A673 (cell line): ENCODE measurements at regions not wholly inside any gene's neighbourhood (a gene's known extent, or its start where the extent isn't known, plus 50 kb on each side); places are given as distances from the start of the nearest gene placed in this dataset.

Experiments used
- BruUV-seq: library from RNA; stranded (reverse); fragments of 400-500 nt; replicated peaks from 2 replicates; lab custom pipeline; 2021; lab: Mats Ljungman, UMichigan
- CTCF ChIA-PET: fragments of 300-600 bp; sonication (Branson Sonifier 250); formaldehyde crosslinking; loops from one replicate; lab custom pipeline; 2022; ENCODE audit warnings: antibody characterized with exemption; lab: Charles Lee
- POLR2A ChIA-PET: fragments of 300-600 bp; sonication (Branson Sonifier 250); formaldehyde crosslinking; loops from one replicate; lab custom pipeline; 2022; ENCODE audit warnings: antibody characterized with exemption; ENCODE audit not compliant: low non-redundant PET; lab: Charles Lee
- DNase-seq: peaks from one replicate; pipeline ENCODE4 v3.0.0-alpha.2; 2015; ENCODE audit warnings: low spot score
- H3K27ac ChIP-seq: fragments of 200-600 bp; sonication (generic); 2 replicates; pipeline ENCODE4 v1.5.1; 2016; ENCODE audit warnings: mixed run types, low read depth, mild to moderate bottlenecking, mixed read lengths, antibody characterized with exemption, low read length; ENCODE audit not compliant: poor library complexity, severe bottlenecking
- H3K27me3 ChIP-seq: fragments of 200-600 bp; sonication (generic); replicated peaks from 2 replicates; pipeline ENCODE4 v1.6.1; 2017; ENCODE audit warnings: mixed run types, low read depth, mild to moderate bottlenecking, mixed read lengths, antibody characterized with exemption, low read length; ENCODE audit not compliant: insufficient read depth, poor library complexity
- H3K36me3 ChIP-seq: fragments of 200-600 bp; sonication (generic); 2 replicates; pipeline ENCODE4 v1.6.1; 2016; ENCODE audit warnings: mixed run types, mild to moderate bottlenecking, mixed read lengths, antibody characterized with exemption, low read length; ENCODE audit not compliant: insufficient read depth, poor library complexity, severe bottlenecking
- H3K4me1 ChIP-seq: fragments of 200-600 bp; sonication (generic); 2 replicates; pipeline ENCODE4 v1.6.1; 2017; ENCODE audit warnings: mixed run types, mild to moderate bottlenecking, mixed read lengths, antibody characterized with exemption, low read length; ENCODE audit not compliant: insufficient read depth, poor library complexity, severe bottlenecking
- H3K4me3 ChIP-seq: fragments of 200-600 bp; sonication (generic); 2 replicates; pipeline ENCODE4 v1.5.1; 2016; ENCODE audit warnings: low read depth, mixed run types, mild to moderate bottlenecking, mixed read lengths, low read length; ENCODE audit not compliant: poor library complexity, severe bottlenecking
- H3K9me3 ChIP-seq: fragments of 200-600 bp; sonication (generic); 2 replicates; pipeline ENCODE4 v1.6.1; 2016; ENCODE audit warnings: mixed run types, low read depth, mild to moderate bottlenecking, mixed read lengths, antibody characterized with exemption, low read length; ENCODE audit not compliant: poor library complexity, severe bottlenecking
- EZH2 ChIP-seq: fragments of 200-600 bp; sonication (generic); IDR thresholded peaks from 2 replicates; pipeline ENCODE4 v1.6.1; 2017; ENCODE audit warnings: borderline replicate concordance, low read depth, mild to moderate bottlenecking, mixed read lengths, antibody characterized with exemption, low read length; ENCODE audit not compliant: poor library complexity, severe bottlenecking
- intact Hi-C: fragments of 100-400 bp; cut with micrococcal nuclease; formaldehyde crosslinking; loops from one replicate; pipeline ENCODE4 v1.10.0; 2022; ENCODE audit not compliant: unreplicated experiment
- TF ChIP-seq, protein P1 (sequence below): fragments of 300-800, 200-600 bp; sonication (generic); conservative IDR thresholded peaks from 2 replicates; pipeline ENCODE4 v1.5.1; 2017; ENCODE audit warnings: low read depth, mild to moderate bottlenecking, antibody characterized with exemption, low read length, moderate library complexity, mixed read lengths

DNA sequence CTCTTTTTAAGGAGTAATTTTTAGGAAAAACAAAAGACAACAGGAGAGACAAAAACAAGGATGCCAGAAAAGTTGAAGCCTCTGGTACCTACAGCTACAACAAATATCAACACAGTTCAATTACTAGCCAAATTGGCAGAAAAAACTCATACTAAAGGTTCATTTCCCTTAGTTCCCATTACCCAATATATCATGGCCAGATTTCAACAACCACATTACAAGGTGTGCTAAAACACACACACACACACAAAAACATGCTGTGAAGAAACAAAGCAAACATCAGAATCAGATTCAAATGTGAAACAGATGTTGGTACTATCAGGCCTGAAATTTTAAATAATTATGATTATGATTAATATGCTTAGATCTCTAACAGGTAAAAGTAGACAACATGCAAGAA is 272.7 kb upstream of the CLEC14A start:
- no peak for TF ChIP-seq EZH2
- TF ChIP-seq, protein P1, sequence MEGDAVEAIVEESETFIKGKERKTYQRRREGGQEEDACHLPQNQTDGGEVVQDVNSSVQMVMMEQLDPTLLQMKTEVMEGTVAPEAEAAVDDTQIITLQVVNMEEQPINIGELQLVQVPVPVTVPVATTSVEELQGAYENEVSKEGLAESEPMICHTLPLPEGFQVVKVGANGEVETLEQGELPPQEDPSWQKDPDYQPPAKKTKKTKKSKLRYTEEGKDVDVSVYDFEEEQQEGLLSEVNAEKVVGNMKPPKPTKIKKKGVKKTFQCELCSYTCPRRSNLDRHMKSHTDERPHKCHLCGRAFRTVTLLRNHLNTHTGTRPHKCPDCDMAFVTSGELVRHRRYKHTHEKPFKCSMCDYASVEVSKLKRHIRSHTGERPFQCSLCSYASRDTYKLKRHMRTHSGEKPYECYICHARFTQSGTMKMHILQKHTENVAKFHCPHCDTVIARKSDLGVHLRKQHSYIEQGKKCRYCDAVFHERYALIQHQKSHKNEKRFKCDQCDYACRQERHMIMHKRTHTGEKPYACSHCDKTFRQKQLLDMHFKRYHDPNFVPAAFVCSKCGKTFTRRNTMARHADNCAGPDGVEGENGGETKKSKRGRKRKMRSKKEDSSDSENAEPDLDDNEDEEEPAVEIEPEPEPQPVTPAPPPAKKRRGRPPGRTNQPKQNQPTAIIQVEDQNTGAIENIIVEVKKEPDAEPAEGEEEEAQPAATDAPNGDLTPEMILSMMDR: no peak
- H3K4me3 ChIP-seq: no peak overlapping the region
- no peaks in the 10 kb centered on the region for H3K27me3 ChIP-seq
- ChIA-PET CTCF (no interaction called here), POLR2A (no interaction called here)
- H3K9me3 ChIP-seq: peaks cover 13% of the 10 kb centered on the region
- DNase-seq: no peak
- intact Hi-C loops: loop anchor here (5.0 to 10.0 kb wide), 5 partner anchors 194 to 624 kb away; no protein-coding TSS in a partner anchor
- no peaks in the 10 kb centered on the region for H3K36me3 ChIP-seq
- BruUV-seq: no TSS peak
- H3K4me1 ChIP-seq: peaks cover 47% of the 10 kb centered on the region
- H3K27ac ChIP-seq: peak overlapping the region; percentile 95

DNA sequence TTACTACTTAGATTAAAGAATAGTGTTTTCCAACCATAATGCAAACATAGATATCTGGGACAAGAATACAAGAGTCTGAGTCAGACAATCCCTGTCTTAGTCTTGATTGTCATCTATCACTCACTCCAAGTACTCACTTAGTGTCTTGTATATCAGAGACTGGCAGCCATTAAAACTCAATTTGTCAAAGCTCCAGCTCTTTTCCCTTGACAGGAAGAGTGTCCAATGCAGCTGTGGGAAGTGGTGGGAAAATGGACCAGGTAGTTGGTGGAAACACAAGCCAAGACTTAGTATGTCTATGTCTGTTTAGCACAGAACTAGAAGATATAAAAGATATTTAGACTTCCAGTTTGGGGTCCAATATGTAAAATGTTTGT is 271.6 kb upstream of the CLEC14A start:
- TF ChIP-seq, protein P1: no peak
- TF ChIP-seq EZH2: no peak
- peaks cover 13% of the 10 kb centered on the region for H3K9me3 ChIP-seq
- CTCF ChIA-PET: no interaction called here
- no peaks in the 10 kb centered on the region for H3K27me3 ChIP-seq
- no peaks in the 10 kb centered on the region for H3K36me3 ChIP-seq
- intact Hi-C loops: loop anchor here (1.0 to 10.0 kb wide), 7 partner anchors 26 to 623 kb away; no protein-coding TSS in a partner anchor
- TSS peak; percentile 92 for BruUV-seq
- peak overlapping the region; percentile 95 for H3K27ac ChIP-seq
- POLR2A ChIA-PET: interaction anchor here (0.6 kb wide), 2 partner anchors 17 to 108 kb away, joined by 3 read pairs; no protein-coding TSS in a partner anchor
- peaks cover 42% of the 10 kb centered on the region for H3K4me1 ChIP-seq
- DNase-seq: peak; percentile 86
- H3K4me3 ChIP-seq: no peak overlapping the region

DNA sequence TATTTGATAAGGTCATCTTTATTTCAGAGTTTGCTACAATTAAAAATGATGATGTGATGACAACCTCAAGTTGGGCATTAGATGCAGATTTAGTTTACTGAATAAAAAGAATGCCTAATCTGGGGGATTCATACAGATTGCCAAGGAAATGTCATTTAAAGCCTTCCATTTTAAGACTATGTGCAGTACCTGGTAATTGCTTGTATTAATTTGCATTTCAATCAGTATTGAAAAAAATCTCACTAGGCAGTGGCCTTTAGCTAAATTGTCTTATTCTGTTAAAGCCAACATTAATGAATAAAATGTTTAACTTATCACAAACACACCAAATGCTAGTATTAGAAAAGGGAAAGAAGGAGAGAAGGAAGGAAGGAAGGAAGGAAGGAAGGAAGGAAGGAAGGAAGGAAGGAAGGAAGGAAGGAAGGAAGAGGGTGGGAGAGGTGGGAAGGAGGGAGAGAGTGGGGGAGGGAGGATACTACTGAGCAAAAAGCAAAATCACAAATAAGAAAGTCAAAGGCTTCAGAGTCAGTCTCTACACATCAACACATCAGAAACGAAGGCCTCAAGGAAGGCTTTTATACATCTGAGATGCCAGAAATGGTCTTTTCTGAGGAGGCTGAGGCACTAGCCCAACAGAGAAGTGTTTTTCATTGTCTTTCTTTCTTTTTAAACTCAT is 271.1 kb upstream of the CLEC14A start:
- TF ChIP-seq, protein P1: no peak
- TF ChIP-seq EZH2: no peak
- no peaks in the 10 kb centered on the region for H3K27me3 ChIP-seq
- no TSS peak for BruUV-seq
- peak; percentile 96 for DNase-seq
- H3K4me3 ChIP-seq: no peak overlapping the region
- intact Hi-C loops: loop anchor here (1.0 to 10.0 kb wide), 7 partner anchors 26 to 622 kb away; no protein-coding TSS in a partner anchor
- peaks cover 42% of the 10 kb centered on the region for H3K4me1 ChIP-seq
- no peaks in the 10 kb centered on the region for H3K36me3 ChIP-seq
- peaks cover 12% of the 10 kb centered on the region for H3K9me3 ChIP-seq
- ChIA-PET CTCF (interaction anchor here (0.6 kb wide), 1 partner anchor 319 kb away, joined by 6 read pairs; no protein-coding TSS in a partner anchor), POLR2A (interaction anchor here (0.6 to 0.7 kb wide), 3 partner anchors 10 to 107 kb away, joined by 3 to 10 read pairs (median 3); no protein-coding TSS in a partner anchor)
- peak overlapping the region; percentile 95 for H3K27ac ChIP-seq
